K562 (cell line): ENCODE measurements at regions not wholly inside any gene's neighbourhood (a gene's known extent, or its start where the extent isn't known, plus 50 kb on each side); places are given as distances from the start of the nearest gene placed in this dataset.

ENCODE experiments used
- BRCA1 ChIP-seq, 2 experiments: fragments of 450-650 bp in 1 of 2; sonication (generic) in 1 of 2; formaldehyde crosslinking in 1 of 2; IDR thresholded peaks; 2 replicates each; pipeline versions ENCODE4 v1.5.0 to v1.6.1; 2017 to 2020; ENCODE audit warnings: mild to moderate bottlenecking in 1 of 2, missing genetic modification reagents in 1 of 2
- CHD2 ChIP-seq: IDR thresholded peaks from 2 replicates; pipeline ENCODE4 v1.6.1; 2011; ENCODE audit warnings: low read depth, low read length
- EZH2 ChIP-seq: IDR thresholded peaks from 2 replicates; pipeline ENCODE4 v1.6.1; 2012; ENCODE audit warnings: low read depth, mild to moderate bottlenecking, inconsistent platforms, low read length, borderline replicate concordance
- GTF2F1 ChIP-seq: IDR thresholded peaks from 2 replicates; pipeline ENCODE4 v1.6.1; 2011; ENCODE audit warnings: low read depth, low read length, improper control_type of control experiment
- IRF1 ChIP-seq: sonication (generic); formaldehyde crosslinking; IDR thresholded peaks from 2 replicates; pipeline ENCODE4 v1.8.0; 2022; ENCODE audit warnings: missing genetic modification reagents, mild to moderate bottlenecking, borderline replicate concordance
- RAD21 ChIP-seq, 2 experiments: fragments of 250-450 bp in 1 of 2; fragments of 450-650 bp in 1 of 2; sonication (Bioruptor Pico) in 1 of 2; formaldehyde crosslinking in 1 of 2; IDR thresholded peaks in 1 of 2; conservative IDR thresholded peaks in 1 of 2; 2 replicates each; pipeline versions ENCODE4 v1.4.0 to v1.8.0; 2020 to 2022; ENCODE audit warnings: mild to moderate bottlenecking in 2 of 2, moderate library complexity in 1 of 2
- SAFB ChIP-seq: fragments of 200-400 bp; formaldehyde crosslinking; IDR thresholded peaks from 2 replicates; pipeline ENCODE4 v1.6.1; 2017; ENCODE audit warnings: low read depth, low read length, borderline replicate concordance
- SPI1 ChIP-seq: IDR thresholded peaks from 2 replicates; pipeline ENCODE4 v1.6.1; 2011; ENCODE audit warnings: low read depth, low read length, control low read depth, borderline replicate concordance
- TAF1 ChIP-seq: IDR thresholded peaks from 2 replicates; pipeline ENCODE4 v1.6.1; 2011; ENCODE audit warnings: mild to moderate bottlenecking, low read length, moderate library complexity; ENCODE audit not compliant: insufficient read depth, control insufficient read depth, severe bottlenecking; ENCODE audit errors: extremely low read depth
- YY1 ChIP-seq, 3 experiments: IDR thresholded peaks; 2 replicates each; pipeline ENCODE4 v1.6.1; 2011; ENCODE audit warnings: low read length in 2 of 3, mild to moderate bottlenecking in 2 of 3, moderate library complexity in 2 of 3, borderline replicate concordance in 1 of 3, control low read depth in 1 of 3, low read depth in 1 of 3; ENCODE audit not compliant: insufficient read depth in 3 of 3, insufficient replicate concordance in 2 of 3, control insufficient read depth in 1 of 3, insufficient read length in 1 of 3; ENCODE audit errors: extremely low read depth in 1 of 3
- ZBTB8A ChIP-seq: fragments of 450-650 bp; IDR thresholded peaks from 2 replicates; pipeline ENCODE4 v1.6.1; 2018; ENCODE audit warnings: mild to moderate bottlenecking, moderate library complexity; ENCODE audit not compliant: partially characterized antibody
- ZC3H11A ChIP-seq: IDR thresholded peaks from 2 replicates; pipeline ENCODE4 v1.6.1; 2012; ENCODE audit warnings: low read depth, low read length, improper control_type of control experiment
- ZSCAN29 ChIP-seq: fragments of 450-650 bp; IDR thresholded peaks from 2 replicates; pipeline ENCODE4 v1.6.1; 2017
- TF ChIP-seq, protein P1 (sequence below), 2 experiments: fragments of 450-650 bp; formaldehyde crosslinking in 1 of 2; IDR thresholded peaks; 2 replicates each; pipeline versions ENCODE4 v1.4.0 to v1.6.1; 2014 to 2020; ENCODE audit warnings: mild to moderate bottlenecking in 2 of 2, borderline replicate concordance in 1 of 2, low read depth in 1 of 2

- no peak for TF ChIP-seq RAD21 (CRISPR knock-in tag; conservative IDR thresholded peaks at IDR 0.05 in 1 of 2, IDR thresholded peaks at IDR 0.05 in 1 of 2)
- TF ChIP-seq, protein P1, sequence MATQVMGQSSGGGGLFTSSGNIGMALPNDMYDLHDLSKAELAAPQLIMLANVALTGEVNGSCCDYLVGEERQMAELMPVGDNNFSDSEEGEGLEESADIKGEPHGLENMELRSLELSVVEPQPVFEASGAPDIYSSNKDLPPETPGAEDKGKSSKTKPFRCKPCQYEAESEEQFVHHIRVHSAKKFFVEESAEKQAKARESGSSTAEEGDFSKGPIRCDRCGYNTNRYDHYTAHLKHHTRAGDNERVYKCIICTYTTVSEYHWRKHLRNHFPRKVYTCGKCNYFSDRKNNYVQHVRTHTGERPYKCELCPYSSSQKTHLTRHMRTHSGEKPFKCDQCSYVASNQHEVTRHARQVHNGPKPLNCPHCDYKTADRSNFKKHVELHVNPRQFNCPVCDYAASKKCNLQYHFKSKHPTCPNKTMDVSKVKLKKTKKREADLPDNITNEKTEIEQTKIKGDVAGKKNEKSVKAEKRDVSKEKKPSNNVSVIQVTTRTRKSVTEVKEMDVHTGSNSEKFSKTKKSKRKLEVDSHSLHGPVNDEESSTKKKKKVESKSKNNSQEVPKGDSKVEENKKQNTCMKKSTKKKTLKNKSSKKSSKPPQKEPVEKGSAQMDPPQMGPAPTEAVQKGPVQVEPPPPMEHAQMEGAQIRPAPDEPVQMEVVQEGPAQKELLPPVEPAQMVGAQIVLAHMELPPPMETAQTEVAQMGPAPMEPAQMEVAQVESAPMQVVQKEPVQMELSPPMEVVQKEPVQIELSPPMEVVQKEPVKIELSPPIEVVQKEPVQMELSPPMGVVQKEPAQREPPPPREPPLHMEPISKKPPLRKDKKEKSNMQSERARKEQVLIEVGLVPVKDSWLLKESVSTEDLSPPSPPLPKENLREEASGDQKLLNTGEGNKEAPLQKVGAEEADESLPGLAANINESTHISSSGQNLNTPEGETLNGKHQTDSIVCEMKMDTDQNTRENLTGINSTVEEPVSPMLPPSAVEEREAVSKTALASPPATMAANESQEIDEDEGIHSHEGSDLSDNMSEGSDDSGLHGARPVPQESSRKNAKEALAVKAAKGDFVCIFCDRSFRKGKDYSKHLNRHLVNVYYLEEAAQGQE (IDR thresholded peaks at IDR 0.05; ENCODE audit: borderline replicate concordance): no peak
- TF ChIP-seq, protein P1 (CRISPR knock-in tag; IDR thresholded peaks at IDR 0.05; ENCODE audit: low read depth): no peak
- TF ChIP-seq BRCA1 (IDR thresholded peaks at IDR 0.05): no peak
- no peak for TF ChIP-seq BRCA1 (CRISPR knock-in tag; IDR thresholded peaks at IDR 0.05)
- no peak for TF ChIP-seq IRF1 (CRISPR knock-in tag)
- no peak for TF ChIP-seq SAFB
- TF ChIP-seq YY1 (IDR thresholded peaks at IDR 0.05; ENCODE audit: borderline replicate concordance in 1 of 3, control insufficient read depth in 1 of 3, extremely low read depth in 1 of 3, insufficient read depth in 3 of 3, insufficient read length in 1 of 3, insufficient replicate concordance in 2 of 3, low read depth in 1 of 3, low read length in 2 of 3): no peak
- no peak for TF ChIP-seq ZBTB8A
- no peak for TF ChIP-seq SPI1
- TF ChIP-seq ZSCAN29: no peak
- TF ChIP-seq EZH2: no peak
- TF ChIP-seq TAF1: no peak
- no peak for TF ChIP-seq GTF2F1
- no peak for TF ChIP-seq ZC3H11A
- no peak for TF ChIP-seq CHD2
Measured at GRCh38 chr13:23993680-23993985, 96.3 kb upstream of the C1QTNF9B start.
